MCF 10A (cell line): ENCODE measurements at regions not wholly inside any gene's neighbourhood (a gene's known extent, or its start where the extent isn't known, plus 50 kb on each side); places are given as distances from the start of the nearest gene placed in this dataset.
"Not testable (repeated sequence)": the region's sequence is repeated elsewhere in the genome, so short reads cannot be mapped to it uniquely, and the experiment has no call there.

Experiments
- BruUV-seq: library from RNA; stranded (reverse); fragments of 400-500 nt; replicated peaks from 2 replicates; lab custom pipeline; 2021; lab: Mats Ljungman, UMichigan
- CTCF ChIA-PET: fragments of 300-600 bp; sonication (Branson Sonifier 250); formaldehyde crosslinking; extraction: SDS; loops from one replicate; lab custom pipeline; 2021; ENCODE audit warnings: antibody characterized with exemption, inconsistent platforms; lab: Yijun Ruan, JAX
- POLR2A ChIA-PET: fragments of 300-600, 350-650 bp; sonication (Branson Sonifier 250); formaldehyde crosslinking; extraction: SDS; loops from one replicate; lab custom pipeline; 2020; ENCODE audit warnings: antibody characterized with exemption, inconsistent platforms; lab: Yijun Ruan, JAX
- DNase-seq: peaks from one replicate; pipeline ENCODE4 v3.0.0-alpha.2; 2018; ENCODE audit not compliant: unreplicated experiment
- H3K27ac Mint-ChIP-seq: one replicate; pipeline ENCODE4 v1.8.0; 2022; ENCODE audit warnings: mild to moderate bottlenecking, low read depth, mixed read lengths; ENCODE audit not compliant: unreplicated experiment
- H3K27me3 Mint-ChIP-seq: one replicate; pipeline ENCODE4 v1.8.0; 2022; ENCODE audit warnings: mixed read lengths; ENCODE audit not compliant: insufficient read depth, unreplicated experiment
- H3K36me3 Mint-ChIP-seq: one replicate; pipeline ENCODE4 v1.8.0; 2022; ENCODE audit warnings: mild to moderate bottlenecking, moderate library complexity, mixed read lengths; ENCODE audit not compliant: insufficient read depth, unreplicated experiment
- H3K4me1 Mint-ChIP-seq: one replicate; pipeline ENCODE4 v1.8.0; 2022; ENCODE audit warnings: mixed read lengths; ENCODE audit not compliant: insufficient read depth, unreplicated experiment
- H3K4me3 Mint-ChIP-seq: one replicate; pipeline ENCODE4 v1.8.0; 2022; ENCODE audit warnings: mild to moderate bottlenecking, moderate library complexity, mixed read lengths; ENCODE audit not compliant: unreplicated experiment
- H3K9me3 Mint-ChIP-seq: one replicate; pipeline ENCODE4 v1.8.0; 2022; ENCODE audit warnings: mixed read lengths; ENCODE audit not compliant: unreplicated experiment
- intact Hi-C: fragments of 100-400 bp; cut with micrococcal nuclease; formaldehyde crosslinking; loops from 2 replicates; pipeline ENCODE4 v1.14.1; 2022
- TF ChIP-seq, protein P1 (sequence below): fragments of 200-600 bp; IDR thresholded peaks from one replicate; pipeline ENCODE4 v1.8.0; 2022; ENCODE audit warnings: antibody characterized with exemption, mild to moderate bottlenecking; ENCODE audit not compliant: unreplicated experiment

DNA sequence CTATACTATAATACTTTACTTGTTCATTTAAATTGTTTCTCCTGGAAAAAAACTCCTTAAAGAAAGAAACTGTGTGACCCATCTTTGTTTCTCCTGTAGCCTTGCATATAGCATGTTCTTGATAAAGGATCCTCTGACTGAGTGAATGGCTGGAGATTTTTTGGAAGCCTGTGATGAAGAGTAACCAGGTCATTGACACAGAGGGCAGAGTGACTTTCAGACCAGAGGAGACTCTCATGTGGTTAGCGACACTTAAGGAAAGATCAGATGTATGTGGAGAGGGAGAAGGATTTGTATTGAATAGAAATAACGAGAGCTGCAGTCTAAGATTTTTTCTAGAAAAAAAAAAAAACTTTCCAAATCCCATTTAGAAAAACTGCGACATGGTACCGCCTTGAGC lies 85.5 kb downstream of the TRIM43 start:
- H3K36me3 Mint-ChIP-seq: no peaks in the 10 kb centered on the region
- ChIA-PET POLR2A (no interaction called here), CTCF (no interaction called here)
- H3K4me3 Mint-ChIP-seq: no peak overlapping the region
- H3K9me3 Mint-ChIP-seq: no peaks in the 10 kb centered on the region
- TF ChIP-seq, protein P1, sequence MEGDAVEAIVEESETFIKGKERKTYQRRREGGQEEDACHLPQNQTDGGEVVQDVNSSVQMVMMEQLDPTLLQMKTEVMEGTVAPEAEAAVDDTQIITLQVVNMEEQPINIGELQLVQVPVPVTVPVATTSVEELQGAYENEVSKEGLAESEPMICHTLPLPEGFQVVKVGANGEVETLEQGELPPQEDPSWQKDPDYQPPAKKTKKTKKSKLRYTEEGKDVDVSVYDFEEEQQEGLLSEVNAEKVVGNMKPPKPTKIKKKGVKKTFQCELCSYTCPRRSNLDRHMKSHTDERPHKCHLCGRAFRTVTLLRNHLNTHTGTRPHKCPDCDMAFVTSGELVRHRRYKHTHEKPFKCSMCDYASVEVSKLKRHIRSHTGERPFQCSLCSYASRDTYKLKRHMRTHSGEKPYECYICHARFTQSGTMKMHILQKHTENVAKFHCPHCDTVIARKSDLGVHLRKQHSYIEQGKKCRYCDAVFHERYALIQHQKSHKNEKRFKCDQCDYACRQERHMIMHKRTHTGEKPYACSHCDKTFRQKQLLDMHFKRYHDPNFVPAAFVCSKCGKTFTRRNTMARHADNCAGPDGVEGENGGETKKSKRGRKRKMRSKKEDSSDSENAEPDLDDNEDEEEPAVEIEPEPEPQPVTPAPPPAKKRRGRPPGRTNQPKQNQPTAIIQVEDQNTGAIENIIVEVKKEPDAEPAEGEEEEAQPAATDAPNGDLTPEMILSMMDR: no peak
- H3K27me3 Mint-ChIP-seq: peaks cover 67% of the 10 kb centered on the region
- no TSS peak for BruUV-seq
- DNase-seq: no peak
- no peak overlapping the region for H3K27ac Mint-ChIP-seq
- intact Hi-C loops: no loop called here
- H3K4me1 Mint-ChIP-seq: peaks cover 4% of the 10 kb centered on the region

DNA sequence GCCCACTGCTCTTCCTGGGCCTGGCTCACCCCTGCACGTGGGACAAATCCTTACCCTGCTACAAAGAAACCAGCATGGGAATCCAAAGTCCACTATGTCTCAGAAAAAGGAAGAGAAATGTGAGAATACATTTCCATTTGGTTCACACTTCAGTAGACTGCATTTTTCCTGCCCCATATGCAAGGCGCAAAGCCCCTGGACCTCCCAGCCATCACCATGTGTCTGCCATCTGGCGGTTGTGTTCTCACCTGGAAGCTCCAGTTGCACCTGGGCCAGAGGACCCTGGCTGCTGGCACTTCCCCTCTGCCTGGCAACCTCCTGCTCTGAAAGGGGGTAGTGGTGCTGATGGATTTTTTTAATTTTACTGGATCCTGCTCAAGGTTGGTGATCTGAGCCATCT lies 86.0 kb downstream of the TRIM43 start:
- BruUV-seq, H3K4me3 Mint-ChIP-seq, intact Hi-C loops, H3K4me1 Mint-ChIP-seq, H3K36me3 Mint-ChIP-seq, CTCF ChIA-PET, H3K27ac Mint-ChIP-seq, DNase-seq, H3K9me3 Mint-ChIP-seq, POLR2A ChIA-PET: not testable (repeated sequence)
- peaks cover 62% of the 10 kb centered on the region for H3K27me3 Mint-ChIP-seq

DNA sequence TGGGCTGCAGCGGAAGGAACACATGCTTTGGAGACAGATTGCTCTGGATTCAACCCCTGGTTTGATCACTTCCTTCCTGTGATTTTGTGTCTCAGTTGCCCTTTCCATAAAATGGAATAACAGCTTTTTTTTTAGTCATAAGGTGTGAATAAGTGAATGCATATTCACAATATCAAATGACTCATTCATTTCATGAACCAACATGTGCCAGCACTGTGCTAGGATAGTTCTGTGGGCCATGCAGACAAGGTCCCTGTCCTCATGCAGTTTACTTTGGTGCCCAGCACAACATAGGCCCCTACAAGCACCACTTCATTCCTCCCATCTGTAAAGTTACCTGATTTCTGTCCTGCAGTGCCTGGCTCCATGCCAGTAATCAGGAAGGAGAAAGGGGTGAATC lies 89.4 kb downstream of the TRIM43 start:
- DNase-seq, intact Hi-C loops, H3K4me3 Mint-ChIP-seq, H3K36me3 Mint-ChIP-seq, BruUV-seq, POLR2A ChIA-PET, CTCF ChIA-PET, H3K27ac Mint-ChIP-seq, H3K9me3 Mint-ChIP-seq: not testable (repeated sequence)
- Mint-ChIP-seq H3K27me3 (peaks cover 33% of the 10 kb centered on the region), H3K4me1 (peaks cover 18% of the 10 kb centered on the region)

DNA sequence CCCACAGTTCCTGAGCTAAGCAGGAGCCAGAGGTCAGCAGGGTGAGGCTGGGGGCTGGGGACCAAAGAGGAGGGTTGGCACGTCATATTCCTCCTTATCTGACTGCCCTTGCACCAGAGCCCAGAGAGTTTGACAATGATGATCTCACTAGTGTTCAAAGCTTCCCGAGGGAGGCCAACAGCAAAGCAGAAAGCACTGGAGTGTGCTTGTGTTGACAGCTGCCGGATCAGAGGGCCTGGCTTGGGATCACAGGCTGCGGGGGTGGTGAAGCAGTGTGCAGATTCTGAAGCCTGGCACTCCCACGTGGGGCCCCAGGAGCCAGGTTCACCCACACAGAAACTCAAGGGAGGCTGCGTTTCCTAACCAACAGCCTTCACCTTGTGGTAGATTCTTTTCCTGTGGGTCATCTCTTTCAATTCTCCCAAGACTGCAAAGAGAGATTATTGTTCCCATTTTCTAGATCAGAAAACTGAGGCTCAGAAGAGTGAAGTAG lies 89.8 kb downstream of the TRIM43 start:
- not testable (repeated sequence) for H3K27ac Mint-ChIP-seq

DNA sequence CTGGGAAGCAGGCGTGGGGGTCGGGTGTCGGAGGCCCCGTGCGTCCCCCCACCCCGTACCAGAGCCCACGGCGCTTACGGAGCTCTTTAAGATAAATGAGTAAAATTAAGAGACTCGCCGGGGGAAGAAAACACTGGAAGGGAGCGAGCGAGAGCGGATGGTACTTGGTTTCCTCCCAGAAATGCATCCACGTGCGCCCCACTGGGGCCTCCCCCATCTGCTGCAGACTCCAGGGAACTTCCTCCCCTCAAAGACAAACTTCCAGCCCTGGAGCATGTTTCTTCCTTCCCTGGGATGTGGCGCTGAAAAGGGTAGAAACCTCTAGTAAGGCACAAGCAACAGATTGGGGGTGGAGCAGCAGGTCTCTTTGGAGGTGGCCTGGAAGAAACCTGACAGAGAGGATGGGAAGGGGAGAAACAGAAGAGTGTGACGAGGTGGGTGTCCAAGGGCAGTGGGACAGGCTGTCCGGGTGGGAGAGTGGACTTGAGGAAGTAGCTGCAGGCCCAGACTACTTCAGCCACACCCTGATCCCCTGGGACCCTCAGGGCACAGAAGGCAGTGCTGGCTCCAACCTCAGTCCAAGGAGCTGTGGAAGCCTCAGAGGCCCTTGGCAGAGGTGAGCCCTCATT lies 91.2 kb downstream of the TRIM43 start:
- DNase-seq, BruUV-seq, intact Hi-C loops, CTCF ChIA-PET, H3K27ac Mint-ChIP-seq, H3K9me3 Mint-ChIP-seq, POLR2A ChIA-PET, H3K36me3 Mint-ChIP-seq: not testable (repeated sequence)
- Mint-ChIP-seq H3K4me3 (peak overlapping the region; percentile 43), H3K4me1 (peaks cover 33% of the 10 kb centered on the region), H3K27me3 (peaks cover 14% of the 10 kb centered on the region)

More for the DNA sequence above, 89.8 kb downstream of the TRIM43 start:
- H3K36me3 Mint-ChIP-seq, intact Hi-C loops, BruUV-seq, H3K9me3 Mint-ChIP-seq, H3K4me3 Mint-ChIP-seq, POLR2A ChIA-PET, DNase-seq, CTCF ChIA-PET: not testable (repeated sequence)
- Mint-ChIP-seq H3K4me1 (peaks cover 21% of the 10 kb centered on the region), H3K27me3 (peaks cover 28% of the 10 kb centered on the region)

DNA sequence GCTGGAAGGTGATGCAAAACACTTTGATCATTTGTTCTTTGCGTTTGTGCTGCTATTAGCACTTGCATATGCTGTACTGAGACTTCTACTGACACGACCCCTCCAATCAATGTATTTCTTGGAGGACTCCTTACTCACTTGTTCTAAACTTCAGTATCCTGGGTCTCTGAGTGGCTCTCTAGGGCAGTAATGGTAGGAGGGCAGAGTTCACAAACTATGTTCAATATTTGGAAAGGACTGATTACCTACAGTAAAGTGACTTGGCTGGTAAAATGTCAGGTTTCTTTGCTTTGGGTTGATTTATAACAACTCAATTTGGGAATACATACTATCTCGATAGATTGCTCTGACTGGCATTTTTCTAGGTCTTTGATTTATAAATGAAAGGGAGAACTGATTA lies 93.7 kb downstream of the TRIM43 start:
- Mint-ChIP-seq H3K27ac (no peak overlapping the region), H3K4me3 (no peak overlapping the region), H3K4me1 (peaks cover 36% of the 10 kb centered on the region), H3K9me3 (no peaks in the 10 kb centered on the region), H3K36me3 (no peaks in the 10 kb centered on the region), H3K27me3 (no peaks in the 10 kb centered on the region)
- BruUV-seq: no TSS peak
- TF ChIP-seq, protein P1: no peak
- no peak for DNase-seq
- CTCF ChIA-PET: interaction anchor here (0.6 kb wide), 1 partner anchor 1236 kb away, joined by 3 read pairs; no protein-coding TSS in a partner anchor
- POLR2A ChIA-PET: no interaction called here
- intact Hi-C loops: no loop called here

DNA sequence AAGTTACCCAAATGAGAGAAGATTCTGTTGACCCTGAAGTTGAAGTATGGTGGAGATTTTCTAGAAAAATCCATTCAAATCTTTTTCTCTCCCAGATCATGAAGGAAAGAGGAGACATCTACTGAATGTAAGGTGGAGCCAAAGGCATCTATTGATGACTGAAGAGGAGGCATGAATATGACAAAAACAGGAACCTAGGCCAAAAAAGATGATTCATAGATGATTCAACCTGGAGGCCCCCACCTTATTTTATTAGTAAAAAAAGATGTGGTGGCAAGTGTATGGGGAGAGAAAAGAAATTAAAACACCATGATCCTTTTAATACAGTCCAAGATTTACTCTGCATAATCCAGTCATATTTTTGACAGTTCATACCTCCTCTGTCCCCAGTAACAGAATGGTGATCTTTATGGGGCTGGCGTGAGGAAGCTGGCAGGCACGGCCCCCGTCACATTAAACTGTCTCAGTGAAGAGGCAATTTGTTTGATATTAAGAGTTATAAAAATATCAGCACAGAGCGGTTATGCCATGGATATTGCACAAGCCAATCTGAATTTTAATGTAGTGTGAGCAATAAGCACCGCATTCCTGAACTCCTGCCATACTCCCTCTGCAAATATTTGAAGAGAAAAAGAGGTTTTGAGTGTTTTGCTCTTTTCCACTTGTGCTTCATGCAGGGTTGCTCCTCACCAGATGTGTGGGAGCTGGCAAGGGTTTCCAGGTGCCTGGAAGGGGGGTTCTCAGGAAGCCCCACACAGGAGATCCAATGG lies 94.4 kb downstream of the TRIM43 start:
- POLR2A ChIA-PET, H3K27me3 Mint-ChIP-seq, H3K9me3 Mint-ChIP-seq, intact Hi-C loops, CTCF ChIA-PET, BruUV-seq, H3K4me3 Mint-ChIP-seq, H3K36me3 Mint-ChIP-seq, H3K27ac Mint-ChIP-seq: not testable (repeated sequence)
- peak; percentile 35 for DNase-seq
- H3K4me1 Mint-ChIP-seq: peaks cover 36% of the 10 kb centered on the region
